IPS-20b (cell line): ENCODE measurements at regions not wholly inside any gene's neighbourhood (a gene's known extent, or its start where the extent isn't known, plus 50 kb on each side); places are given as distances from the start of the nearest gene placed in this dataset.
A peak's percentile ranks its signal among the peaks of the same experiment; 100 is the strongest.
"Not testable (repeated sequence)": the region's sequence is repeated elsewhere in the genome, so short reads cannot be mapped to it uniquely, and the experiment has no call there.

ENCODE experiments used
- H3K27ac ChIP-seq: one replicate; pipeline ENCODE4 v1.5.1; 2013; ENCODE audit warnings: low read length
- H3K27me3 ChIP-seq: 2 replicates; pipeline ENCODE4 v1.6.1; 2013; ENCODE audit warnings: mild to moderate bottlenecking, low read length, inconsistent platforms; ENCODE audit not compliant: insufficient read depth
- H3K36me3 ChIP-seq: 2 replicates; pipeline ENCODE4 v1.6.1; 2013; ENCODE audit warnings: low read depth, mild to moderate bottlenecking, inconsistent platforms, low read length, moderate library complexity; ENCODE audit not compliant: insufficient read depth
- H3K4me1 ChIP-seq: 2 replicates; pipeline ENCODE4 v1.6.1; 2013; ENCODE audit warnings: mild to moderate bottlenecking, control low read depth, inconsistent platforms, low read length, moderate library complexity; ENCODE audit not compliant: insufficient read depth
- H3K4me3 ChIP-seq: 2 replicates; pipeline ENCODE4 v1.5.1; 2013; ENCODE audit warnings: mild to moderate bottlenecking, low read length, inconsistent platforms
- H3K9ac ChIP-seq: 2 replicates; pipeline ENCODE4 v1.6.1; 2013; ENCODE audit warnings: low read depth, mild to moderate bottlenecking, inconsistent platforms, low read length, moderate library complexity
- H3K9me3 ChIP-seq: 2 replicates; pipeline ENCODE4 v1.6.1; 2013; ENCODE audit warnings: mild to moderate bottlenecking, low read depth, low read length, inconsistent platforms; ENCODE audit not compliant: insufficient read depth

DNA sequence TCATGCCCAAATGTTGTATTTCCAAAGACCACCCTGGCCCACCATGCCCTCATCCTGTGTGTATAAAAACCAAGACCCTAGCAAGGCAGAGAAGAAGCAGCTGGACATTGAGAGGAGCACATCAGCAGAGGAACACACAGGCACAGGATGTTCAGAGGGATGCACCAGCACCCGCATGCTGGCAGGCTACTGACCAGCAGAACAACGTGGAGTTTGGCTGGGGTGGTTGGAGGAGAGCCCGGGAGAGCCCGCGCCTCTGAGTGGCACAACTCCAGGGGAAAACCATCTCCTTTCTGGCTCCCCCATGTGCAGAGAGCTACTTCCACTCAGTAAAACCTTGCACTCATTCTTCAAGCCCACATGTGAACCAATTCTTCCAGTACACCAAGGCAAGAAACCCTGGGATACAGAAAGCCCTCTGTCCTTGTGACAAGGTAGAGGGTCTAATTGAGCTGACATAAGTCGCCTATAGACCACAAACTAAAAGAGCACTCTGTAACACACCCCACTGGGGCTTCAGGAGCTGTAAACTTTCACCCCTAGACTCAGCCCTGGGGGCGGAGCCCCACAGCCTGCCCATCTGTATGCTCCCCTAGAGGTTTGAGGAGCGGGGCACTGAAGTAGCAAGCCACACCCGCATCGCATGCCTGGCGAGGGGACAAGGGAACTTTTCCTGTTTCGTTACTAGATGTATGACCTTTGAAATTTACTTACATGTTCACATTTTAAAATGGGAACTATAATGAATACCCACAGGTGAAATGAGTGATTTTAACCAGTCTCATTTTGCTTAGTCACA, 831.5 kb upstream of the CITED2 start:
- Histone ChIP-seq H3K36me3 (no peaks in the 10 kb centered on the region), H3K4me1 (no peaks in the 10 kb centered on the region), H3K9ac (no peak overlapping the region), H3K4me3 (no peak overlapping the region), H3K9me3 (no peaks in the 10 kb centered on the region), H3K27me3 (no peaks in the 10 kb centered on the region), H3K27ac (no peak overlapping the region)

DNA sequence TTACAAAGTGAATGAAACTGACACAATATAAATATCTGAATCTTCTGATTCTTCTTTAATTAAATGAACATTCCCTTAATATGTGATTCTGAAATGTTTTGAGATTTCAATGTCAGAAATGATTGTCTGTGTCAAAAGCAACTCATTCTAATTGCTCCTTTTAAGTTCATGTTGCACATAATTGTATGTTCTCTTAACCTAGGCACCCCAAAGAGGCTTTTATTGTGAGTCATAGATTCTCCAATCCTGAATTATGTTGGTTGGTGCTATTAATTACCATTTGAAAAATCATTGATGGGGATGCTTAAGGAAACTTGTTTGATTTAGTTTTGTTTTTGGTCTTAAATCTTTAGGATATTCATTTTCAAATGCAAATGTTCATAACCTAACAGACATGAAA, 829.7 kb upstream of the CITED2 start:
- Histone ChIP-seq H3K36me3 (no peaks in the 10 kb centered on the region), H3K4me1 (no peaks in the 10 kb centered on the region), H3K27ac (no peak overlapping the region), H3K9me3 (no peaks in the 10 kb centered on the region), H3K4me3 (no peak overlapping the region), H3K9ac (no peak overlapping the region), H3K27me3 (no peaks in the 10 kb centered on the region)

DNA sequence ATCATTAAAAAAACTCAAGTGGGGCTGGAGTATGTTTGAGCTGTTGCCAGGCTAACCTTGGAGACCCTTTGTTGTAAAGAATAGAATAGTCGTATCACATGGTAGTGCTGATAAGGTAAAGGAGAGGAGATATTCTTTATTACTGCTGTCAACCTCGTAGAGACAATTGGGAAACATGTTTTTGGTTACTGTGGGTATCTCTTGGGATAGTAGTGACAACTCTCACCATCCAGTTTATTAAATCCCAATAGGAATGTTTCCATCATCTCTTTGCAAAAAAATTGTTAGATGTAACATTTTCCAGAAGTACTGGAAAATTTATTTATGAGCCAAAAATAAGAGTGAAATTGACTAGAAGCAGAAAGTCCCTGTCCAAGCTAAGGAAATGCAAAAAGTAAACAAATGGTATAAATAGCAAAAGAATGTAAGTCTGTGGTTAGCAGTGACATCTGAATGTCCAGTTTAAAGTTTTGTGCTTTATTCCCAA, 829.3 kb upstream of the CITED2 start:
- H3K27me3 ChIP-seq, result no peaks in the 10 kb centered on the region
- no peak overlapping the region for H3K4me3 ChIP-seq
- H3K9ac ChIP-seq, result no peak overlapping the region
- H3K9me3 ChIP-seq, result no peaks in the 10 kb centered on the region
- H3K36me3 ChIP-seq, result no peaks in the 10 kb centered on the region
- H3K27ac ChIP-seq, result no peak overlapping the region
- no peaks in the 10 kb centered on the region for H3K4me1 ChIP-seq

DNA sequence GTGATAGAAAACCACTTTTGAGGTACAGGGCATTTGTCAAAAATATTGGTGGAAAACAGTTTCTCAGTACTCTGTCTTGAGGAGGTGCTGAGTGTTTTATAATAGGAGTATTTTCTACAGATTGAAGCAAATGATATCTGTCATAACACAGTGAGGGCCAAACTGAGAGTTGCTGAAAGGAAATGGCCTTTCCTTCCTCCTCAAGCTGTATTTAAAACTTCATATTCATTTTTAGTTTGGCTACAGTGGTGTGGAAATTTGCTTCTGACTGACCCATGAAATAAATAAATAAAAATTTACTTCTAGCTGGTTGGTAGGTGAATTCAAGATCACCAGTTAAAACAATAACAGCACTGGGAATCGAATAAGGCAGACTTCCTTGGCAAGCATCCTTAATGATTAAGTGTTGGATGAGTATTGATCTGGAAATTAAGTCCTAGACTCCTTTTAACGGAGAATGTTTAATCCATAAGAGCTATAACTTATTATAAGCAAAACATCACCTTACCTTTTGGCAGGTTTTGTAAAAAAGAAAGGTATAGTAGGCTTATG, 828.6 kb upstream of the CITED2 start:
- Histone ChIP-seq H3K9ac (no peak overlapping the region), H3K27me3 (no peaks in the 10 kb centered on the region), H3K36me3 (no peaks in the 10 kb centered on the region), H3K4me3 (no peak overlapping the region), H3K9me3 (no peaks in the 10 kb centered on the region), H3K4me1 (no peaks in the 10 kb centered on the region), H3K27ac (no peak overlapping the region)

DNA sequence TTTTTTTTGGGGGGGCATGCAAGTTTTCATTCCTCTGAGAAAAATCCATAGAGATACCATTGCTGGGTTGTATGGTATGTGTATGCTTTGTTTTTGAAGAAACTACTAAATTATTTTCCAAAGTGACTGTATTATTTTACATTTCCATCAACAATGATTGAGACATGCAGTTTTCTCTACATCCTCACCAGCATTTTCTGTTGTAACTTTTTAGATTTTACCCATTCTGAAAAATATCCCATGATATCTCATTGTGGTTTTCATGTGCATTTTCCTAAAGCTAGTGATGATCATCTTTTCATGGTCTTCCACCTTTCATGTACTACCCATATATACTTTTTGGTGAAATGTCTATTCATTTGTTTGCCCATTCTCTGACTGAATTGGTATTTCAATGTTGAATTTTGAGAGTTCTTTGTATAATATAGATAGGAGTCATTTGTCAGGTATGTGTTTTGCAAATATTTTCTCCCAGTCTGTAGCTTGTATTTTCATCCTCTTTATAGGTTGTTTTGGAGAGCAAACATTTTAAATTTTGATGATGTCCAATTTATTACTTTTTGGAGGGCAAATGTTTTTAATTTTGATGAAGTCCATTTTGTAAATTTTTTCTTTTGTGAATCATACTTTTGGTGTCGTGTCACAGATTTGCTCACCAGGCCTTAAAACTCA, 827.5 kb upstream of the CITED2 start:
- no peaks in the 10 kb centered on the region for H3K27me3 ChIP-seq
- no peak overlapping the region for H3K9ac ChIP-seq

DNA sequence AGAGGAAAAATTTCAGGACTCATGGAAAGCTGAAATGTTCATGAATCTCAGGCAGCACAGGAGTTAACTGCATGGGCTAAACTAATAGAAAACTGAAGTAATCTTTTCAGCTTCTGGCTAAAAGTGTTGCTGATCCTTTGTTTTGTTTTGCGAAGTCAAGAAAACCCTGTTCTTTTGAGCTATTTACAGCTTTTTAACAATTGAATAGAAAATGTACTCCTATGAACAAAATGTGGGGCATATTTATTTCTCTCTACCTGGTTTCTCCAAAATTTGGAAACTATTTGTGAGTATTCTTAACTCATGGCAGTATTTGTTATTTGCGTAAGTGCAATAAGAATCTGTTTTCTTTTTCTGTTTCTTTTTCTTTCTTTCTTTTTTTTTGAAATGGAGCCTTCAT, 818.8 kb upstream of the CITED2 start:
- no peaks in the 10 kb centered on the region for H3K4me1 ChIP-seq
- H3K4me3 ChIP-seq, result no peak overlapping the region
- no peak overlapping the region for H3K27ac ChIP-seq
- no peak overlapping the region for H3K9ac ChIP-seq
- peaks cover 70% of the 10 kb centered on the region for H3K9me3 ChIP-seq
- H3K27me3 ChIP-seq, result no peaks in the 10 kb centered on the region
- H3K36me3 ChIP-seq, result no peaks in the 10 kb centered on the region

More for the DNA sequence above, 827.5 kb upstream of the CITED2 start:
- H3K4me1 ChIP-seq, result no peaks in the 10 kb centered on the region
- H3K9me3 ChIP-seq, result no peaks in the 10 kb centered on the region; the same call in 1 of the 2 replicates
- no peak overlapping the region for H3K27ac ChIP-seq
- H3K36me3 ChIP-seq, result no peaks in the 10 kb centered on the region
- no peak overlapping the region for H3K4me3 ChIP-seq

DNA sequence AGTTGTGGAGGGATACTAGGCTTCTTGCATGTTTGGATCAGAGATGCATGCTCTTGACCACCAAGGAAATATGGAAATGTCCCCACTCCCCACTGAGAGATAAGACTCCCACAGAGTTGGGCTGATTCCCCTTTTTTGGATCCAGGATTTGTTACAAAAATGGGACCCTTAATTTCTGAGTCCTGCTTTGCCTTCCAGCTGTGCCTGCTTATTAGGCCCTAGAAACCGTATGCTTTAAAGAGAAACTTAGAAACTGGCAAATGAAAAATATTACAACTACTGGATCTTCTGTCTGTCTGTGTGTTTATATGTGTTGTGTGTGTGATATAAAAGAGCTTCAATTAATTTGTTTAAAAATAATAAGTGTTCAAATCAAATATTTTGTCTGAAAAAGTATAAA, 817.6 kb upstream of the CITED2 start:
- Histone ChIP-seq H3K27ac (no peak overlapping the region), H3K9me3 (peaks cover 83% of the 10 kb centered on the region)

DNA sequence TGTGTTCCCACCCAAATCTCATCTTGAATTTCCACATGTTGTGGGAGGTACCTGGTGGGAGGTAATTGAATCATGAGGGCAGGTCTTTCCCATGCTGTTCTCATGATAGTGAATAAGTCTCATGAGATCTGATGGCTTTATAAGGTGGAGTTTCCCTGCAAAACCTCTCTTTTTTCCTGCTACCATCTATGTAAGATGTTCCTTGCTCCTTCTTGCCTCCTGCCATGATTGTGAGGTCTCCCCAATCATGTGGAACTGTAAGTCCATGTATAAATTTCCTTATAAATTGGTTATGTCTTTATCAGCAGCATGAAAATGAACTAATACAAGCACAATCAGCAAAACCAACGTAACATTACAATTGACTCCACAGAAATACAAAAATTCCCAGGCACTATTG, 814.8 kb upstream of the CITED2 start:
- H3K27ac ChIP-seq, H3K4me3 ChIP-seq, H3K9ac ChIP-seq, H3K36me3 ChIP-seq, H3K4me1 ChIP-seq, H3K27me3 ChIP-seq: not testable (repeated sequence)
- peaks cover 83% of the 10 kb centered on the region for H3K9me3 ChIP-seq

More for the DNA sequence above, 817.6 kb upstream of the CITED2 start:
- no peaks in the 10 kb centered on the region for H3K4me1 ChIP-seq
- H3K9ac ChIP-seq, result no peak overlapping the region
- no peaks in the 10 kb centered on the region for H3K27me3 ChIP-seq
- H3K4me3 ChIP-seq, result no peak overlapping the region
- H3K36me3 ChIP-seq, result no peaks in the 10 kb centered on the region; the same call in 1 of the 2 replicates

DNA sequence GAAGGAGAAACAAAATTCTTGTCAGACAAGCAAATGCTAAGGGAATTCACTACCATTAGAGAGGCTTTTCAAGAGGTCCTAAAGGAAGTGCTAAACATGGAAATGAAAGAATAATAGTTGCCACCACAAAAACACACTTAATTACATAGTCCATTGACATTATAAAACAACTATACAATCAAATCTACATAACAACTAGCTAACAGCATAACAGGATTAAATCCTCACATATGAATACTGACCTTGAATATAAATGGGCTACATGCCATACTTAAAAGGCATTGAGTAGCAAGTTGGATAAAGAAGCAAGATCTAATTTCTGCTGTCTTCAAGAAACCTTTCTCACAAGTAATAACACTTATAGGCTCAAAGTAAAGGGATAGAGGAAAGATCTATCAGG, 811.5 kb upstream of the CITED2 start:
- Histone ChIP-seq H3K4me1 (no peaks in the 10 kb centered on the region), H3K9ac (no peak overlapping the region), H3K27me3 (no peaks in the 10 kb centered on the region), H3K9me3 (peaks cover 50% of the 10 kb centered on the region), H3K36me3 (no peaks in the 10 kb centered on the region; the same call in 1 of the 2 replicates), H3K4me3 (peak overlapping the region; percentile 31; the same call in 1 of the 2 replicates), H3K27ac (no peak overlapping the region)

DNA sequence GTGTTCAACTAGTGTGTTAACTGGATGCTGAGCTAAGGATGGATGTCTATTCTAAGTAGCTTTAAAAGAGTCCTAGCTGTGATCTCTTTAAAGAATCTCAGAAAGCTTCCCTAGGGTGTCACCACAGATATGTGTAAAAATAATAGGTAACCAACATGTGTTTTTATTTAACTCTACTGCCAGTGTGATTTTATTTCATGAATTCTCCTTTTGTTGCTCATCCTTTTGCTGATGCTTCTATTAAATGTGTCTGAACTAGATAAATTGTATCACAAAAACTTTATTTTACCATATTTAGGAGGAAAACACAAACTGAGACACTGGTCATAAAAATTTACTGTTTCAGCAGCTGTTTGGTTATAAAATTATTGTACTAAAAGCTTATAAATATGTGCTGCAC, 809.4 kb upstream of the CITED2 start:
- no peak overlapping the region for H3K9ac ChIP-seq
- no peaks in the 10 kb centered on the region for H3K27me3 ChIP-seq
- no peak overlapping the region for H3K27ac ChIP-seq
- no peaks in the 10 kb centered on the region for H3K4me1 ChIP-seq
- peaks cover 31% of the 10 kb centered on the region for H3K9me3 ChIP-seq
- H3K36me3 ChIP-seq, result no peaks in the 10 kb centered on the region; the same call in 1 of the 2 replicates
- no peak overlapping the region for H3K4me3 ChIP-seq

DNA sequence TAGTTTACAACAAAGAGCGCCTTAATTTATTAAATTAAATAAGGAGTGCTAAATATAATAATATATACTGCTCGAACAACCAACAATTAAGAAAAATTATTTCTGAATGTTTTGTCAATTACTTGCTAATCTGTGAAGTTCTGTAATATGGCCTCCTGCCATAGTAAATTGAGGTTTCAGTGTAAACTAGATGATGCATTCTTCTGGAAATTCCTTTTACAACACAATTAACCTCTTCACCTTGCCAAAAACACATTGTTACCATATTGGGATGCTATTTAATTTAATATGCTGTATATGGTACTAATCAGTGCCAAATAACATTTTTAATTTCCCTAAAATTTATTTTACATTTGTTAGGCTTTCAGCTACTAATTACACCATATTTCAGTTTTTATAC, 808.4 kb upstream of the CITED2 start:
- Histone ChIP-seq H3K4me3 (no peak overlapping the region), H3K9me3 (peaks cover 24% of the 10 kb centered on the region), H3K27me3 (no peaks in the 10 kb centered on the region), H3K9ac (no peak overlapping the region), H3K36me3 (no peaks in the 10 kb centered on the region; the same call in 1 of the 2 replicates), H3K27ac (no peak overlapping the region), H3K4me1 (no peaks in the 10 kb centered on the region)

DNA sequence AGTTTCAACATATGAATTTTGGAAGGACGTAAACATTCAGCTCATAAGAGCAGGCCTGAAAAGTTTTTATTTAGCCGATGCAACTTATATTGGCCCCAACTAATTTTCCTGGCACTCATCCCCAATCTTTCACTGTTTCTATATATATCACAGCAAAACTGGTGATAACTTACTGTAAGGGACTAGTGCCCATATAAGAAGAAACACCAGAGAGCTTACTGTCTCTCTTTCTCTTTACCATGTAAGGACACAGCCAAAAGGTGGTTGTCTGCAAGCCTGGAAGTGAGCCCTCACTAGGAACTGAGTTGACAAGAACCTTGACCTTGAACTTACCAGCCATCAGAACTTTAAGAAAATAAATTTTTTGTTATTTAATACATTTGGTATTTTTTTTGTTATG, 807.4 kb upstream of the CITED2 start:
- Histone ChIP-seq H3K36me3 (no peaks in the 10 kb centered on the region; the same call in 1 of the 2 replicates), H3K4me1 (no peaks in the 10 kb centered on the region), H3K9ac (no peak overlapping the region), H3K27ac (no peak overlapping the region), H3K4me3 (no peak overlapping the region), H3K9me3 (peaks cover 15% of the 10 kb centered on the region), H3K27me3 (no peaks in the 10 kb centered on the region)
